Posterior vena cava (tissue), 2 donors: ENCODE measurements at regions not wholly inside any gene's neighbourhood (a gene's known extent, or its start where the extent isn't known, plus 50 kb on each side); places are given as distances from the start of the nearest gene placed in this dataset.

Experiments used
- DNase-seq: peaks from one replicate; pipeline ENCODE4 v3.0.0-alpha.2; 2020; ENCODE audit warnings: low spot score
- intact Hi-C, 2 donors: fragments of 100-400 bp; cut with DNase I; formaldehyde crosslinking; loops; one replicate each; pipeline versions ENCODE4 v1.14.1 to v1.14.2; 2022 to 2023
- donor health status: DM: yes; HTN: yes; CAD: no.
- donor health status: DM: yes; HTN: yes; CAD: no.

- DNase-seq, result no peak
- intact Hi-C loops, result no loop called here
These were observed 63.2 kb upstream of the EPB41L3 start for GRCh38 chr18:5606951-5607350.

GRCh38 chr18:5604778-5605177, 61.0 kb upstream of the EPB41L3 start:
- DNase-seq, result no peak
- intact Hi-C loops, result no loop called here

- DNase-seq, result no peak
- intact Hi-C loops, result no loop called here
These were observed 59.4 kb upstream of the EPB41L3 start for GRCh38 chr18:5603153-5603552.

- no peak for DNase-seq
- intact Hi-C loops, result no loop called here
These were observed 57.4 kb upstream of the EPB41L3 start for GRCh38 chr18:5601188-5601624.

- intact Hi-C loops, result no loop called here
- DNase-seq, result no peak
These were observed 56.7 kb upstream of the EPB41L3 start for GRCh38 chr18:5600378-5601071.

- DNase-seq, result no peak
- intact Hi-C loops, result no loop called here
These were observed 52.8 kb upstream of the EPB41L3 start for GRCh38 chr18:5596585-5596984.
